ENCODE measurements at regions not wholly inside any gene's neighbourhood (a gene's known extent, or its start where the extent isn't known, plus 50 kb on each side); places are given as distances from the start of the nearest gene placed in this dataset.
A peak's percentile ranks its signal among the peaks of the same experiment; 100 is the strongest.

DNA sequence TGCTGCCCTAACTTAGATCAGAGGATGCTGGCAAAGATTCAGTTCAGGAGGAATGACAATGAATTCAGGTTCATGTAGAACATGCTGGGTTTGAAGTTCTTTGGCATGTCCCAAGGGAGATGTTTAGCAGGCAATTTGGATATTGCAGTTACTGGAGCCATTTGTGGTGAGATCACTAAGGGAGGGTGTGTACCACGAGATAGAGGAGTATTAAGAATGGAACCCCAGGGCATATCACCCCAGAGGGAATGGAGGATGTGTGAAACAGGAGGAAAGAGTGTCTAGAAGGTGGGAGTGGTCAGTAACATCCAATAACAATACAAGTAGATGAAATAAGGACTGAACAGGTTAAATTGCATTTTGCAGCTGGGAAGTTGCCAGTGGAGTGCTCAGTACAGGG, 87.1 kb downstream of the CCR1 start:
- no peak overlapping the region for H3K27ac ChIP-seq
- no peaks in the 10 kb centered on the region for H3K27me3 ChIP-seq (ENCODE audit: low read depth)
- ATAC-seq (no peak), DNase-seq (no peak)
- H3K4me1 ChIP-seq = peaks cover 15% of the 10 kb centered on the region
- H3K9me3 ChIP-seq = no peaks in the 10 kb centered on the region
- TF ChIP-seq, protein P1, sequence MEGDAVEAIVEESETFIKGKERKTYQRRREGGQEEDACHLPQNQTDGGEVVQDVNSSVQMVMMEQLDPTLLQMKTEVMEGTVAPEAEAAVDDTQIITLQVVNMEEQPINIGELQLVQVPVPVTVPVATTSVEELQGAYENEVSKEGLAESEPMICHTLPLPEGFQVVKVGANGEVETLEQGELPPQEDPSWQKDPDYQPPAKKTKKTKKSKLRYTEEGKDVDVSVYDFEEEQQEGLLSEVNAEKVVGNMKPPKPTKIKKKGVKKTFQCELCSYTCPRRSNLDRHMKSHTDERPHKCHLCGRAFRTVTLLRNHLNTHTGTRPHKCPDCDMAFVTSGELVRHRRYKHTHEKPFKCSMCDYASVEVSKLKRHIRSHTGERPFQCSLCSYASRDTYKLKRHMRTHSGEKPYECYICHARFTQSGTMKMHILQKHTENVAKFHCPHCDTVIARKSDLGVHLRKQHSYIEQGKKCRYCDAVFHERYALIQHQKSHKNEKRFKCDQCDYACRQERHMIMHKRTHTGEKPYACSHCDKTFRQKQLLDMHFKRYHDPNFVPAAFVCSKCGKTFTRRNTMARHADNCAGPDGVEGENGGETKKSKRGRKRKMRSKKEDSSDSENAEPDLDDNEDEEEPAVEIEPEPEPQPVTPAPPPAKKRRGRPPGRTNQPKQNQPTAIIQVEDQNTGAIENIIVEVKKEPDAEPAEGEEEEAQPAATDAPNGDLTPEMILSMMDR (IDR thresholded peaks at IDR 0.05) = no peak
- intact Hi-C loops (cut with DNase I) = no loop called here
- no peak overlapping the region for H3K4me3 ChIP-seq
- no peaks in the 10 kb centered on the region for H3K36me3 ChIP-seq

DNA sequence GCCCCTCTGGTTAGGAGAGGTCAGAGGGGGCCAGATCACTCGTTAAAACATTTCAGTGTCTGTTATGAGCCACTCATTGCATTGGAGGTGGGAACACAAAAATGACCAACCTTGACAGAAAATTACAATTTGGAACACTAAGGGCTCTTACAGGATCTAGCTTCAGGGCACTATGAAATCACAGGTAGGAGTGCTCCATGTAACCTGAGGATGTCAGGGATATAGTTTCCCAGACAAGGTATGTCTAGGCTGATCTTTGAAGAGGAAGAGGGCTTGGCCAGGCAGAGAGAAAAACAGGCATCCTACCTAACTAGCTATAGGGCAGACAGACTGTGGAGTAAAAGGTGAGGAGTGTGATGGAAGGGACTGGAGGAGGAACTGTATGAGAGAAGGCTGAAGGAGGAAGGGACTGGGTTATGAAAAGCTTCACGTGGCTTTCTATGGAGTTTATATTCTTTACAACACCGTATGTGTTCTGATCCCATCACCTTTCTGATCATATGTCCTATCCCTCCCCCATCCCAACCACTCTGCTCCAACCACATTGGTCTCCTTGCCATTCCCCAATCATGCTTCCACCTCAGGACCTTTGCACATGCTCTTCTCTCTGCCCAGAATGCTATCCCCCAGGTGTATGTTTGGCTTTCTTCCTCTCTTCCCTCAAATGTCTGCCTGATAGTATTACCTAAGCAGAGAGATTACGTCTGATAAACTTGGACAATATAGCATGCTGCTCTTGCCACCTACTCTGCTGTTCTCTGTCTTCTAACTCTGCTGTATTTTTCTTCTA, 88.2 kb downstream of the CCR1 start:
- Histone ChIP-seq H3K27me3 (ENCODE audit: low read depth) (no peaks in the 10 kb centered on the region), H3K9me3 (no peaks in the 10 kb centered on the region), H3K4me1 (peaks cover 23% of the 10 kb centered on the region), H3K4me3 (no peak overlapping the region), H3K27ac (no peak overlapping the region), H3K36me3 (no peaks in the 10 kb centered on the region)
- ATAC-seq (no peak), DNase-seq (no peak)
- intact Hi-C loops (cut with DNase I) = no loop called here
- TF ChIP-seq, protein P1 (IDR thresholded peaks at IDR 0.05) = no peak

DNA sequence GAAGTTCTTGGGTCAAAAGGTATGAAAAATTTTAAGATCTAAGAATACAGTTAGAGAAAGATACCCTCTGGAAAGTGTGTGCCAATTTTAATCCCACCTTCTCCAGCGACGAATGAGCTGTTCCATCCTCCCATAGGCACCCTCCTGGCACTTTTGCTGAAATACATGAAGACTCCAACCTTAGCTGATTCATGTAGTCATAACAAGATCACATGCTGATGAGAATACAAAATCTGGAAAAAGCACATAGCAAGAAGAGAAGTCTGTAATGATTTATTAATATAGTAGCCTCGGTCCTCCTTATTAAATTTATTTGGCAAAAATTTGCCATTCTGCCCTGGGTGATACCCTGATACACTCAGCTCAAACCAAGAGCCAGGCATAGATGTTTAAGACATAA, 88.9 kb downstream of the CCR1 start:
- H3K4me3 ChIP-seq = no peak overlapping the region
- ATAC-seq = no peak
- no peaks in the 10 kb centered on the region for H3K9me3 ChIP-seq
- no peaks in the 10 kb centered on the region for H3K36me3 ChIP-seq
- TF ChIP-seq, protein P1 (IDR thresholded peaks at IDR 0.05) = no peak
- peaks cover 29% of the 10 kb centered on the region for H3K4me1 ChIP-seq
- no peak overlapping the region for H3K27ac ChIP-seq
- no peak for DNase-seq
- intact Hi-C loops (cut with DNase I) = no loop called here
- no peaks in the 10 kb centered on the region for H3K27me3 ChIP-seq (ENCODE audit: low read depth)

- no peaks in the 10 kb centered on the region for H3K9me3 ChIP-seq
- TF ChIP-seq, protein P1 (IDR thresholded peaks at IDR 0.05) = no peak
- no peak overlapping the region for H3K4me3 ChIP-seq
- no peak for ATAC-seq
- no peaks in the 10 kb centered on the region for H3K27me3 ChIP-seq (ENCODE audit: low read depth)
- H3K4me1 ChIP-seq = peaks cover 28% of the 10 kb centered on the region
- no peak for DNase-seq
- no peaks in the 10 kb centered on the region for H3K36me3 ChIP-seq
- H3K27ac ChIP-seq = peak overlapping the region; percentile 25
- intact Hi-C loops (cut with DNase I) = no loop called here
These were observed 89.7 kb upstream of the XCR1 start for GRCh38 chr3:46116996-46117395.

DNA sequence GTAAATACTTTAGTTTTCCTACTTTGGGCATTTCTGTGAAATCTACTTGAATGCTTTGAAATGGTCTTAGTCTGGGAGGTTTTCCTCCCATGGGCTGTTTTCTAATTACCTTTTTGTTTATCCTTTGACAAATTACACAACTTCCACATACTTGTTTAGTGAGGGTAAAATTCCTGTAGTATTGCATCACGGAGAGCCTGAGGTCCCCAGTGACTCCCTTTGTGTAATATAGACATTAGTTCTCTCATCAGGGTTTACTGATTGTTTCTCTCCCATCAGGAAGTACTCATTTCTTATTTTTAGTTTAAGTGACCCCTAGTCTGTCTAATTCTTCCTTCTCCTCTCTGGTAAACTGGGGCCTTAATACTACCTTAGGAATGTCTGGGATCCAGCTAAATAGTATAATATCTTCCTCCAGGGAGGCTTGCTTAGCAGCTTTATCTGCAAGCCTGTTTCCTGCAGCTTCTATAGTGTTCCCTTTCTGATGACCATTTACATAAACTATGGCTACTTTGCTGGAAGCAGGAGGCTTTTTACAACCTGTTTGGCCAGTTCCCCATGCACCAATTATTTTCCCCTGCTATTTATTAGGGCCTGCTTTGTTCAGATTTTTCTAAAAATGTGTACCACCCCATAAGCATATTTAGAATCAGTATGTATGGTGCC, 87.2 kb upstream of the XCR1 start:
- Histone ChIP-seq H3K4me3 (no peak overlapping the region), H3K4me1 (peaks cover 45% of the 10 kb centered on the region), H3K36me3 (no peaks in the 10 kb centered on the region), H3K27me3 (ENCODE audit: low read depth) (no peaks in the 10 kb centered on the region), H3K9me3 (no peaks in the 10 kb centered on the region), H3K27ac (peak overlapping the region; percentile 65)
- ATAC-seq (peak; percentile 49 to 78), DNase-seq (no peak)
- intact Hi-C loops (cut with DNase I) = no loop called here
- TF ChIP-seq, protein P1 (IDR thresholded peaks at IDR 0.05) = no peak

Data from lower lobe of right lung (tissue), 2 donors.